ENCODE measurements at regions not wholly inside any gene's neighbourhood (a gene's known extent, or its start where the extent isn't known, plus 50 kb on each side); places are given as distances from the start of the nearest gene placed in this dataset.
"Not testable (repeated sequence)": the region's sequence is repeated elsewhere in the genome, so short reads cannot be mapped to it uniquely, and the experiment has no call there.

GRCh38 chr12:102675672-102676071 is 195.3 kb upstream of the IGF1 start:
- ChIA-PET POLR2A (no interaction called here), CTCF (no interaction called here)
- no peak for DNase-seq (ENCODE audit: extremely low spot score)
- TF ChIP-seq PKNOX1 (IDR thresholded peaks at IDR 0.05) = no peak
- no peak for TF ChIP-seq NFRKB (IDR thresholded peaks at IDR 0.05)
- no peak for TF ChIP-seq ZNF384 (IDR thresholded peaks at IDR 0.05)
- no peak for TF ChIP-seq HDGF (IDR thresholded peaks at IDR 0.05; ENCODE audit: borderline replicate concordance)
- no peak for TF ChIP-seq FOXK2 (IDR thresholded peaks at IDR 0.05)
- no peak for TF ChIP-seq BHLHE40 (IDR thresholded peaks at IDR 0.05; ENCODE audit: borderline replicate concordance)
- TF ChIP-seq FOXA1 (IDR thresholded peaks at IDR 0.05) = no peak
- TF ChIP-seq L3MBTL2 (conservative IDR thresholded peaks at IDR 0.05) = no peak
- TF ChIP-seq SP1 (IDR thresholded peaks at IDR 0.05) = no peak
- no peak for TF ChIP-seq TARDBP (IDR thresholded peaks at IDR 0.05)
- no peak for TF ChIP-seq ARNT (IDR thresholded peaks at IDR 0.05)
- no peak for TF ChIP-seq LEF1 (IDR thresholded peaks at IDR 0.05; ENCODE audit: borderline replicate concordance)
- no peak for TF ChIP-seq CTBP1 (IDR thresholded peaks at IDR 0.05; ENCODE audit: borderline replicate concordance)
- TF ChIP-seq SUZ12 (IDR thresholded peaks at IDR 0.05) = no peak
- no peak for TF ChIP-seq ELF4 (IDR thresholded peaks at IDR 0.05)
- TF ChIP-seq FOXM1 (IDR thresholded peaks at IDR 0.05; ENCODE audit: borderline replicate concordance) = no peak

DNA sequence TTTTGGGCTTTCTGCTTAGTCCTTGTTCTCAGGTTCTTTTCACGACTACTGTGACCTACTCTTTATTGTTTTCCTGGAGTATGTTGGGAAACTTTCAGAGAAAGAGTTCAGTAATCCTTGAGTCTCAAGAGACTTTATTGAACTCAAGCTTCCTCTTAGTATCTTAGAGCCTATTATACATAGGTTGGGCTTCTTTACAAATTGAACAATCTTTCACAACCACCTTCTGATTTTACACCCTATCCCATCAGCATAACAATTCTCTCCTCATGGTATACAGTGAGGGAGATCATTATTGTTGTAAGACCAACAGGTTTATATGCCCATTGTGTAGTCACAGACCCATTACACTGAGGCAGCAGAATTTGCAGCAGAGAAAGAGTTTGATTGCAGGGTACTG is 193.2 kb upstream of the IGF1 start:
- TF ChIP-seq NFRKB (IDR thresholded peaks at IDR 0.05) (no peak), FOXM1 (IDR thresholded peaks at IDR 0.05; ENCODE audit: borderline replicate concordance) (no peak), ARNT (IDR thresholded peaks at IDR 0.05) (no peak), L3MBTL2 (conservative IDR thresholded peaks at IDR 0.05) (no peak), SP1 (IDR thresholded peaks at IDR 0.05) (no peak), FOXA1 (IDR thresholded peaks at IDR 0.05) (no peak), CTBP1 (IDR thresholded peaks at IDR 0.05; ENCODE audit: borderline replicate concordance) (no peak), FOXK2 (IDR thresholded peaks at IDR 0.05) (no peak), HDGF (IDR thresholded peaks at IDR 0.05; ENCODE audit: borderline replicate concordance) (no peak), BHLHE40 (IDR thresholded peaks at IDR 0.05; ENCODE audit: borderline replicate concordance) (no peak), PKNOX1 (IDR thresholded peaks at IDR 0.05) (no peak), ZNF384 (IDR thresholded peaks at IDR 0.05) (no peak), SUZ12 (IDR thresholded peaks at IDR 0.05) (no peak), LEF1 (IDR thresholded peaks at IDR 0.05; ENCODE audit: borderline replicate concordance) (no peak), ELF4 (IDR thresholded peaks at IDR 0.05) (no peak), TARDBP (IDR thresholded peaks at IDR 0.05) (no peak)
- ChIA-PET POLR2A (no interaction called here), CTCF (no interaction called here)
- DNase-seq (ENCODE audit: extremely low spot score) = no peak

GRCh38 chr12:102672212-102672611 is 191.8 kb upstream of the IGF1 start:
- DNase-seq (ENCODE audit: extremely low spot score); CTCF ChIA-PET; POLR2A ChIA-PET: not testable (repeated sequence)

- POLR2A ChIA-PET = no interaction called here
- no peak for DNase-seq (ENCODE audit: extremely low spot score)
- TF ChIP-seq FOXA1 (IDR thresholded peaks at IDR 0.05) (no peak), NFRKB (IDR thresholded peaks at IDR 0.05) (no peak), BHLHE40 (IDR thresholded peaks at IDR 0.05; ENCODE audit: borderline replicate concordance) (no peak), SUZ12 (IDR thresholded peaks at IDR 0.05) (no peak)
- CTCF ChIA-PET = interaction anchor here (0.6 kb wide), 1 partner anchor 347 kb away, joined by 3 read pairs; no protein-coding TSS in a partner anchor
Observed at GRCh38 chr12:102669056-102669455, 188.7 kb upstream of the IGF1 start.

DNA sequence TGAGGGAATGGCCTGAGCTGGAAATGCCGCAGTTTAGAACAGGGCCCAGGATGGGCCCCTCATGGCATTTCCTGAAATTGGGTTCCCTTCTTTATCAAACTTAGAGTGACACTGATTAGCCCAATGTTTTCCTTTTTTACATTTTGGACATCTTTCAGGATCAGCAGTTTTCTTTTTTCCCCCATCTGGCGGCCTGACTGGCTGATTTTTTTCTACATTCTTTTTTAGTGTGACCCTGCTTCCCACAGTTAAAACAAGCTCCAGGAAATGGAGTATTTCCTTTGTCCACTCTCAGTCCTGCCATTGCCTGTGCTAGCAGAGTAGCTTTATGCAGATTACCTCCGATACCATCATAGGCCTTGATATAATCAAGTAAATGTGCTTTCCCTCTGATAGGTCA is 185.8 kb upstream of the IGF1 start:
- CTCF ChIA-PET = not testable (repeated sequence)

GRCh38 chr12:102659200-102659911 is 179.0 kb upstream of the IGF1 start:
- ChIA-PET CTCF (no interaction called here), POLR2A (no interaction called here)
- TF ChIP-seq ARNT (IDR thresholded peaks at IDR 0.05) (no peak), SUZ12 (IDR thresholded peaks at IDR 0.05) (no peak), TARDBP (IDR thresholded peaks at IDR 0.05) (no peak), CTBP1 (IDR thresholded peaks at IDR 0.05; ENCODE audit: borderline replicate concordance) (no peak), LEF1 (IDR thresholded peaks at IDR 0.05; ENCODE audit: borderline replicate concordance) (no peak), FOXA1 (IDR thresholded peaks at IDR 0.05) (no peak), BHLHE40 (IDR thresholded peaks at IDR 0.05; ENCODE audit: borderline replicate concordance) (no peak), ELF4 (IDR thresholded peaks at IDR 0.05) (no peak), NFRKB (IDR thresholded peaks at IDR 0.05) (no peak), FOXM1 (IDR thresholded peaks at IDR 0.05; ENCODE audit: borderline replicate concordance) (no peak), HDGF (IDR thresholded peaks at IDR 0.05; ENCODE audit: borderline replicate concordance) (no peak), ZNF384 (IDR thresholded peaks at IDR 0.05) (no peak), L3MBTL2 (conservative IDR thresholded peaks at IDR 0.05) (no peak), SP1 (IDR thresholded peaks at IDR 0.05) (no peak), FOXK2 (IDR thresholded peaks at IDR 0.05) (no peak), PKNOX1 (IDR thresholded peaks at IDR 0.05) (no peak)
- no peak for DNase-seq (ENCODE audit: extremely low spot score)

More for the DNA sequence above, 185.8 kb upstream of the IGF1 start:
- POLR2A ChIA-PET; DNase-seq (ENCODE audit: extremely low spot score): not testable (repeated sequence)

DNA sequence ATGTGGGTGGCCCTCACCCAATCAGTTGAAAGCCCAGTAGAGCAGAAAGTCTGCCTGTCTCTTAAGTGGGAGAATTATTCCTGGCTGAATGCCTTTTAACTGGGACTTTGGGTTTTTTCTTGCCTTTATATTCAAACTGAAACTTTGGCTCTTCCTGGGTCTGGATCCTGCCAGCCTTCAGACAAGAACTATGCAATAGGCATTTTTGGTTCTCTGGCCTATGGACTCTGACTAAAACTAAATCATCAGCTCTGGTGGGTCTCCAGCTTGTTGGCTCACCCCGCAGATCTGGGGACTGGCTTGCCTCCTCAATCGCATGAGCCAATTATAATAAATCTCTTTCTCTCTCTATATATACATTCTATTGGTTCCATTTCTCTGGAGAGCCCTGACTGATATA is 173.0 kb upstream of the IGF1 start:
- ChIA-PET CTCF (no interaction called here), POLR2A (no interaction called here)
- no peak for DNase-seq (ENCODE audit: extremely low spot score)
- TF ChIP-seq FOXA1 (IDR thresholded peaks at IDR 0.05) (no peak), FOXK2 (IDR thresholded peaks at IDR 0.05) (no peak), SUZ12 (IDR thresholded peaks at IDR 0.05) (no peak), L3MBTL2 (conservative IDR thresholded peaks at IDR 0.05) (no peak), ELF4 (IDR thresholded peaks at IDR 0.05) (no peak)
